Fibroblast of skin of abdomen (primary cell): ENCODE measurements at regions not wholly inside any gene's neighbourhood (a gene's known extent, or its start where the extent isn't known, plus 50 kb on each side); places are given as distances from the start of the nearest gene placed in this dataset.
"Not testable (repeated sequence)": the region's sequence is repeated elsewhere in the genome, so short reads cannot be mapped to it uniquely, and the experiment has no call there.

Experiments
- DNase-seq: peaks from one replicate; pipeline ENCODE4 v3.0.0-alpha.2; 2013

GRCh38 chr6:140225701-140226436 is 851.4 kb upstream of the CITED2 start:
- peak; percentile 82 for DNase-seq

DNA sequence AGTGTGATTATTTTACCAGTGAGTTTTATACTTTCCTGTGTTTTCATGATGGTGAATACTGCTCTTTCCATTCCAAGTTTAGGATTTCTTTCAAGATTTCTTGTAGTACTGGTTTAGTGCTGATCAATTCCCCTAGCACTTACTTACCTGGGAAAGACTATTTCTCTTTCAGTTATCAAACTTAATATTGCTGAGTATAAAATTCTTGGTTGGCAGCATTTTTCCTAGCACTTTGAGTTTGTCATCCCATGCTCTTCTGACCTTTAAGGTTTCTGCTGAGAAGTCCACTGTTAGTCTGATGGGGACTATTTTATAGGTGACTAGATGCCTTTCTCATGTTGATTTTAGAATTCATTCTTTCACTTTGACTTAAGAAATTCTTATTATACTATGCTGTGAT is 842.8 kb upstream of the CITED2 start:
- DNase-seq: no peak

DNA sequence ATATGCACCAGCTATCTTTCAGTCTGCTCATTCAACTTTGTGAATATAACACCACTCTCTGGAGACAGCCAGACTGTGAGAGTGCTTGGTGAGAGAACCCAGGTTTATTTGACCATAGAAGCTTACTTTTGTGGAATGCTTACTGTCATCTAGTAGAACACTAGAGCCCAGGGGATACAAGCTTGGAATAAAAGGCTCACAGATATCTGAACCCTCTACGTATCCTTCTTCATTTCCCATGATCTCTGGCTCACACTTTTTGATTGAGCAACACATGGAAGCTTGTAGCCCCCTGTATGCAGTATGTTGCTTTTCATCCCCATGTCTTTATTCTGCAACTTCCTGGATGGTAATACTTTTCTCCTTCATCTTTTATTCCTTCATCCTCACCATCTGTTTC is 835.3 kb upstream of the CITED2 start:
- no peak for DNase-seq

DNA sequence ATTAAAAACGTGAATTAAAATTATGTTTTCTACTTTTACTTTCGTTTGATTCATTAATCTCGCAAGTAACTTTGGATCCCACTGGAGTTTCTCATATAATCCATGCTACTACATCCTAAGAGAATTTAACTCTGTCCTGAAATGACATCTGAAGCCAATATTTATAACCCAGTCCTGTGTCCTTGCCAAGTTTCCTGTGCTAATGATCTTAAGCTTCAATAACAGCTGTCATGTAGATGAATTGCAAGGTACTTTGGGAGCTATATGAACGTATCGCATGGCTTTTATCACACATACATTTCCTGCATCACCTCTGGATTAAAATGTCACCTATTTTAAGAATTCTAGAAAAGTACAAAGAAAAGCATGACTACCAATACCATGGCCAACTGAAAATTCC is 833.8 kb upstream of the CITED2 start:
- peak; percentile 62 for DNase-seq

DNA sequence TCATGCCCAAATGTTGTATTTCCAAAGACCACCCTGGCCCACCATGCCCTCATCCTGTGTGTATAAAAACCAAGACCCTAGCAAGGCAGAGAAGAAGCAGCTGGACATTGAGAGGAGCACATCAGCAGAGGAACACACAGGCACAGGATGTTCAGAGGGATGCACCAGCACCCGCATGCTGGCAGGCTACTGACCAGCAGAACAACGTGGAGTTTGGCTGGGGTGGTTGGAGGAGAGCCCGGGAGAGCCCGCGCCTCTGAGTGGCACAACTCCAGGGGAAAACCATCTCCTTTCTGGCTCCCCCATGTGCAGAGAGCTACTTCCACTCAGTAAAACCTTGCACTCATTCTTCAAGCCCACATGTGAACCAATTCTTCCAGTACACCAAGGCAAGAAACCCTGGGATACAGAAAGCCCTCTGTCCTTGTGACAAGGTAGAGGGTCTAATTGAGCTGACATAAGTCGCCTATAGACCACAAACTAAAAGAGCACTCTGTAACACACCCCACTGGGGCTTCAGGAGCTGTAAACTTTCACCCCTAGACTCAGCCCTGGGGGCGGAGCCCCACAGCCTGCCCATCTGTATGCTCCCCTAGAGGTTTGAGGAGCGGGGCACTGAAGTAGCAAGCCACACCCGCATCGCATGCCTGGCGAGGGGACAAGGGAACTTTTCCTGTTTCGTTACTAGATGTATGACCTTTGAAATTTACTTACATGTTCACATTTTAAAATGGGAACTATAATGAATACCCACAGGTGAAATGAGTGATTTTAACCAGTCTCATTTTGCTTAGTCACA is 831.5 kb upstream of the CITED2 start:
- DNase-seq: no peak

DNA sequence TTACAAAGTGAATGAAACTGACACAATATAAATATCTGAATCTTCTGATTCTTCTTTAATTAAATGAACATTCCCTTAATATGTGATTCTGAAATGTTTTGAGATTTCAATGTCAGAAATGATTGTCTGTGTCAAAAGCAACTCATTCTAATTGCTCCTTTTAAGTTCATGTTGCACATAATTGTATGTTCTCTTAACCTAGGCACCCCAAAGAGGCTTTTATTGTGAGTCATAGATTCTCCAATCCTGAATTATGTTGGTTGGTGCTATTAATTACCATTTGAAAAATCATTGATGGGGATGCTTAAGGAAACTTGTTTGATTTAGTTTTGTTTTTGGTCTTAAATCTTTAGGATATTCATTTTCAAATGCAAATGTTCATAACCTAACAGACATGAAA is 829.7 kb upstream of the CITED2 start:
- no peak for DNase-seq

DNA sequence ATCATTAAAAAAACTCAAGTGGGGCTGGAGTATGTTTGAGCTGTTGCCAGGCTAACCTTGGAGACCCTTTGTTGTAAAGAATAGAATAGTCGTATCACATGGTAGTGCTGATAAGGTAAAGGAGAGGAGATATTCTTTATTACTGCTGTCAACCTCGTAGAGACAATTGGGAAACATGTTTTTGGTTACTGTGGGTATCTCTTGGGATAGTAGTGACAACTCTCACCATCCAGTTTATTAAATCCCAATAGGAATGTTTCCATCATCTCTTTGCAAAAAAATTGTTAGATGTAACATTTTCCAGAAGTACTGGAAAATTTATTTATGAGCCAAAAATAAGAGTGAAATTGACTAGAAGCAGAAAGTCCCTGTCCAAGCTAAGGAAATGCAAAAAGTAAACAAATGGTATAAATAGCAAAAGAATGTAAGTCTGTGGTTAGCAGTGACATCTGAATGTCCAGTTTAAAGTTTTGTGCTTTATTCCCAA is 829.3 kb upstream of the CITED2 start:
- peak; percentile 64 for DNase-seq

GRCh38 chr6:140202964-140203515 is 828.6 kb upstream of the CITED2 start:
- no peak for DNase-seq

DNA sequence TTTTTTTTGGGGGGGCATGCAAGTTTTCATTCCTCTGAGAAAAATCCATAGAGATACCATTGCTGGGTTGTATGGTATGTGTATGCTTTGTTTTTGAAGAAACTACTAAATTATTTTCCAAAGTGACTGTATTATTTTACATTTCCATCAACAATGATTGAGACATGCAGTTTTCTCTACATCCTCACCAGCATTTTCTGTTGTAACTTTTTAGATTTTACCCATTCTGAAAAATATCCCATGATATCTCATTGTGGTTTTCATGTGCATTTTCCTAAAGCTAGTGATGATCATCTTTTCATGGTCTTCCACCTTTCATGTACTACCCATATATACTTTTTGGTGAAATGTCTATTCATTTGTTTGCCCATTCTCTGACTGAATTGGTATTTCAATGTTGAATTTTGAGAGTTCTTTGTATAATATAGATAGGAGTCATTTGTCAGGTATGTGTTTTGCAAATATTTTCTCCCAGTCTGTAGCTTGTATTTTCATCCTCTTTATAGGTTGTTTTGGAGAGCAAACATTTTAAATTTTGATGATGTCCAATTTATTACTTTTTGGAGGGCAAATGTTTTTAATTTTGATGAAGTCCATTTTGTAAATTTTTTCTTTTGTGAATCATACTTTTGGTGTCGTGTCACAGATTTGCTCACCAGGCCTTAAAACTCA is 827.5 kb upstream of the CITED2 start:
- DNase-seq: no peak

- DNase-seq: no peak
Measured at GRCh38 chr6:140193269-140193668, 818.8 kb upstream of the CITED2 start.

- DNase-seq: no peak
Measured at GRCh38 chr6:140192018-140192417, 817.6 kb upstream of the CITED2 start.

DNA sequence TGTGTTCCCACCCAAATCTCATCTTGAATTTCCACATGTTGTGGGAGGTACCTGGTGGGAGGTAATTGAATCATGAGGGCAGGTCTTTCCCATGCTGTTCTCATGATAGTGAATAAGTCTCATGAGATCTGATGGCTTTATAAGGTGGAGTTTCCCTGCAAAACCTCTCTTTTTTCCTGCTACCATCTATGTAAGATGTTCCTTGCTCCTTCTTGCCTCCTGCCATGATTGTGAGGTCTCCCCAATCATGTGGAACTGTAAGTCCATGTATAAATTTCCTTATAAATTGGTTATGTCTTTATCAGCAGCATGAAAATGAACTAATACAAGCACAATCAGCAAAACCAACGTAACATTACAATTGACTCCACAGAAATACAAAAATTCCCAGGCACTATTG is 814.8 kb upstream of the CITED2 start:
- DNase-seq: not testable (repeated sequence)

GRCh38 chr6:140185991-140186390 is 811.5 kb upstream of the CITED2 start:
- no peak for DNase-seq

DNA sequence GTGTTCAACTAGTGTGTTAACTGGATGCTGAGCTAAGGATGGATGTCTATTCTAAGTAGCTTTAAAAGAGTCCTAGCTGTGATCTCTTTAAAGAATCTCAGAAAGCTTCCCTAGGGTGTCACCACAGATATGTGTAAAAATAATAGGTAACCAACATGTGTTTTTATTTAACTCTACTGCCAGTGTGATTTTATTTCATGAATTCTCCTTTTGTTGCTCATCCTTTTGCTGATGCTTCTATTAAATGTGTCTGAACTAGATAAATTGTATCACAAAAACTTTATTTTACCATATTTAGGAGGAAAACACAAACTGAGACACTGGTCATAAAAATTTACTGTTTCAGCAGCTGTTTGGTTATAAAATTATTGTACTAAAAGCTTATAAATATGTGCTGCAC is 809.4 kb upstream of the CITED2 start:
- peak; percentile 91 for DNase-seq

GRCh38 chr6:140182821-140183220 is 808.4 kb upstream of the CITED2 start:
- peak; percentile 67 for DNase-seq

DNA sequence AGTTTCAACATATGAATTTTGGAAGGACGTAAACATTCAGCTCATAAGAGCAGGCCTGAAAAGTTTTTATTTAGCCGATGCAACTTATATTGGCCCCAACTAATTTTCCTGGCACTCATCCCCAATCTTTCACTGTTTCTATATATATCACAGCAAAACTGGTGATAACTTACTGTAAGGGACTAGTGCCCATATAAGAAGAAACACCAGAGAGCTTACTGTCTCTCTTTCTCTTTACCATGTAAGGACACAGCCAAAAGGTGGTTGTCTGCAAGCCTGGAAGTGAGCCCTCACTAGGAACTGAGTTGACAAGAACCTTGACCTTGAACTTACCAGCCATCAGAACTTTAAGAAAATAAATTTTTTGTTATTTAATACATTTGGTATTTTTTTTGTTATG is 807.4 kb upstream of the CITED2 start:
- DNase-seq: peak; percentile 75

GRCh38 chr6:140180306-140180705 is 805.9 kb upstream of the CITED2 start:
- no peak for DNase-seq

DNA sequence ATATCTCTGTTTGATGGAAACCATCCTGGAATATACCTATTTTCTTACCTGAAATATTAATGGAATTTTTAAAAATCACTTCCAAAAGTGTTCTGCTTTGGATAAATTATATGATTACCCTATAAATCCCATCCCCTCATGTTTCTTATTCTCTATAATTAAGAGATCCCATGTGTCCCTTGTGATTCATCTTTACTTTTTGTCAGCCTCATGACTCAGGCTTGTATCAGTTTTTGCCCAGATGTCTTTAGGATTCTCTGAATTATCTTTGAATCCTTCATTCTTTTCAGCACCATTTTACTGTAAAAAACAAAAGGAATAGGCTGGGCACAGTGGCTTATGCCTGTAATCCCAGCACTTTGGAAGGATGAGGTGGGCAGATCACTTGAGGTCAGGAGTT is 804.5 kb upstream of the CITED2 start:
- peak; percentile 89 for DNase-seq

- DNase-seq: peak; percentile 79
Measured at GRCh38 chr6:140178520-140178919, 804.1 kb upstream of the CITED2 start.

DNA sequence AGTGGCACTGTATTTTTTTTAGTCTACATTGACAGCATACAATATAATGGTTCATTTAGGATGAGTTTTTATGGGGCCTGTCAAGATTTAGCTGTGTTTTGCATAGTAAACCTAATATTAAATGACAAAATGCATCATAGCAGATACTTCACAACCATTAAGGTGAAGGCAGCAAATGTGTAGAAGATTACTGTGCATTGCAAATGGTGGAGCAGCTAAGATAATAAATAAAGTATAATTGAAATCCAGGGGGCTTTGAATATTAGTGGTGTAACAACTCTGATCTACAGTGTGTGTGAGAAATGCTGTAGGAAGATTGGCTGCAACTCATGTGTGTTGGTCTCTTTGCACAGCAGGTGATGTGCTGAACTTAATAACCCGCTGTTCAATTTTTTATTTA is 801.9 kb upstream of the CITED2 start:
- DNase-seq: no peak

DNA sequence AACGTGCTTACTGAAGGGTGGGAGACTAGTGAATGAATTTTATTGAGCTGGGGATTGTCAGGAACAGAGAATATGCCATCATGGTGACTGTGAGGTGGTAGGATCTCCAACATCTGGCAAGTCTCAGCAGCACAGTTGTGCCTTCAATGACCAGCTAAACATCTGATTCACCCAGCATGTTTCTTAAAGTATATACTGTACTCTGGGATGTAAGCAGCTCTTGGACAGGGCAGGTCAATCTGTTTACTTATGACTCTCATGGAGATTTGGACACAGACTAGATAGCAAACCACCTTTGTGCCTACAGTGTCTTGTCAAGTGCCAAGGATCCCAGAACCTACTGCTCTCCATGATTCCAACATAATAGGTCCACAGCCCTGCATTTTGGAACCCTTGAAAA is 801.0 kb upstream of the CITED2 start:
- no peak for DNase-seq

GRCh38 chr6:140174524-140174923 is 800.1 kb upstream of the CITED2 start:
- DNase-seq: peak; percentile 95

DNA sequence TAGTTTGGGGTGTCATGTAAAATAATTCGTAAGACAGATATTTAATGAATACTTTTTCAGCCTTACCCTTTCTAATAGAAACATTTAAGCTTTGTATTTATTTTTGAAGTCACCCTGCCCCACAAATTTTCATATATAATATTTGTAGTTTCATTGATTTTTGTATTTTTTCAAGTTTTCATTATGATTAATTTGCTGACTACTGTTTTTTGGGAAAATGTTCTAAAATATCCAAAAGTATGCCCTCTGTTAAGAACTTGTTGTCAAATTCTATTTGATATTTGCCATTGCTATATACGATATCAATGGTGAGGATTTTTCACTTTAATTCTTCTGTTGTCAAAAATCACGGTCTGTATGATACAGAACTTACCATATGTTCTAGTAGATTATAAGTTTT is 793.9 kb upstream of the CITED2 start:
- no peak for DNase-seq
